ENCODE measurements at regions not wholly inside any gene's neighbourhood (a gene's known extent, or its start where the extent isn't known, plus 50 kb on each side); places are given as distances from the start of the nearest gene placed in this dataset.

GRCh38 chr6:15974817-15975216, 154.1 kb upstream of the MYLIP start:
- 26 to 28% methylated on average over 2 of the region's 2 CpGs for WGBS, 2 experiments (ENCODE audit: low coverage in 1 of 2, low lambda C conversion rate in 2 of 2, missing lambda C conversion rate in 2 of 2)
- H2AFZ ChIP-seq = no peak overlapping the region
- in situ Hi-C loops (cut with MboI) = no loop called here
- H3K36me3 ChIP-seq (ENCODE audit: low read depth) = no peaks in the 10 kb centered on the region
- TF ChIP-seq EZH2phosphoT487 (IDR thresholded peaks at IDR 0.05; ENCODE audit: insufficient read depth, low read depth) (no peak), EZH2 (IDR thresholded peaks at IDR 0.05; ENCODE audit: insufficient read depth, poor library complexity, severe bottlenecking) (no peak)
- no peaks in the 10 kb centered on the region for H3K4me1 ChIP-seq (ENCODE audit: insufficient read depth)
- H3F3A ChIP-seq (ENCODE audit: insufficient read depth) = no peaks in the 10 kb centered on the region
- no peak overlapping the region for H3K9ac ChIP-seq
- H3K79me2 ChIP-seq (ENCODE audit: insufficient read depth) = no peaks in the 10 kb centered on the region
- no peaks in the 10 kb centered on the region for H4K20me1 ChIP-seq (ENCODE audit: insufficient read depth)
- H3K4me3 ChIP-seq = no peak overlapping the region
- no peak overlapping the region for H3K4me2 ChIP-seq (ENCODE audit: unreplicated experiment)
- no peaks in the 10 kb centered on the region for H3K9me2 ChIP-seq (ENCODE audit: insufficient read depth)
- no peaks in the 10 kb centered on the region for H3K27me3 ChIP-seq (replicated peaks; ENCODE audit: insufficient read depth)
- no peaks in the 10 kb centered on the region for H3K9me3 ChIP-seq (ENCODE audit: low read depth)
- no peak overlapping the region for H3K27ac ChIP-seq
- no peak for DNase-seq

- Histone ChIP-seq H3K9me2 (ENCODE audit: insufficient read depth) (no peaks in the 10 kb centered on the region), H3K9ac (no peak overlapping the region), H3K27me3 (replicated peaks; ENCODE audit: insufficient read depth) (no peaks in the 10 kb centered on the region), H3K27ac (no peak overlapping the region), H3K36me3 (ENCODE audit: low read depth) (no peaks in the 10 kb centered on the region), H2AFZ (no peak overlapping the region), H4K20me1 (ENCODE audit: insufficient read depth) (no peaks in the 10 kb centered on the region), H3K4me3 (no peak overlapping the region), H3K4me1 (ENCODE audit: insufficient read depth) (no peaks in the 10 kb centered on the region), H3K79me2 (ENCODE audit: insufficient read depth) (no peaks in the 10 kb centered on the region), H3F3A (ENCODE audit: insufficient read depth) (no peaks in the 10 kb centered on the region), H3K9me3 (ENCODE audit: low read depth) (no peaks in the 10 kb centered on the region), H3K4me2 (ENCODE audit: unreplicated experiment) (no peak overlapping the region)
- in situ Hi-C loops (cut with MboI) = no loop called here
- 57 to 58% methylated on average over 3 of the region's 3 CpGs for WGBS, 2 experiments (ENCODE audit: low coverage in 1 of 2, low lambda C conversion rate in 2 of 2, missing lambda C conversion rate in 2 of 2)
- DNase-seq = no peak
- TF ChIP-seq EZH2phosphoT487 (IDR thresholded peaks at IDR 0.05; ENCODE audit: insufficient read depth, low read depth) (no peak), EZH2 (IDR thresholded peaks at IDR 0.05; ENCODE audit: insufficient read depth, poor library complexity, severe bottlenecking) (no peak)
These were observed 158.4 kb upstream of the MYLIP start for GRCh38 chr6:15970517-15970916.

DNA sequence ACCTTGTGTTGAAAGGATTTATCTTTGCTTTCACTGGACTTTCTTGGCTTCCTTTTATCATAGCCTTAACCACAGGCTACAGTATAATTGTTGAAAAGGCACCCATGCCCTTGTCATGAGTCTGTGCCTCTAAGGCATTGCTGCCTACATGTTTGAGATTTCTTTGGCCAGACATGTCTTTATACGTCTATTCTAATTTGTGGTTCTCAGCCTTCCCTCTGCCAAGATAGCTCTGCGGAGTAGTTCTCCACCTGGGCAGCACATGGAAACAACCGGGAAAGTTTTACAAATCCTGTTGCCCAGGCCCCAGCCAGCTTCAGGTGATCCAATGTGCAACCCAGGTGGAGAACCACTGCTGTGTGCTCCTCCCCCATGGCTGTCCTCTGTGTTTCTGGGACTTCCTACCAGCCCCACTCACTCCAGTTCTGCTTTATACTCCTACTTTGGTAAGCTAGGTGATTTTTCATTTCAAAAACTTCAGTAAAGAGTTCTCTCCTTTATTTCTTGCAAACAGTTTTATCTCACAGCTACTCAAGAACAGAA, 159.6 kb upstream of the MYLIP start:
- in situ Hi-C loops (cut with MboI) = no loop called here
- H3K4me1 ChIP-seq (ENCODE audit: insufficient read depth) = no peaks in the 10 kb centered on the region
- no peak overlapping the region for H3K27ac ChIP-seq
- WGBS, 2 experiments (ENCODE audit: low coverage in 1 of 2, low lambda C conversion rate in 2 of 2, missing lambda C conversion rate in 2 of 2) = 46 to 52% methylated on average over 3 of the region's 3 CpGs
- H3K4me2 ChIP-seq (ENCODE audit: unreplicated experiment) = no peak overlapping the region
- peak; percentile 45 for DNase-seq
- H3K79me2 ChIP-seq (ENCODE audit: insufficient read depth) = no peaks in the 10 kb centered on the region
- H3K9me2 ChIP-seq (ENCODE audit: insufficient read depth) = no peaks in the 10 kb centered on the region
- H3K27me3 ChIP-seq (replicated peaks; ENCODE audit: insufficient read depth) = no peaks in the 10 kb centered on the region
- H3K36me3 ChIP-seq (ENCODE audit: low read depth) = no peaks in the 10 kb centered on the region
- H3K9me3 ChIP-seq (ENCODE audit: low read depth) = no peaks in the 10 kb centered on the region
- no peaks in the 10 kb centered on the region for H4K20me1 ChIP-seq (ENCODE audit: insufficient read depth)
- no peak overlapping the region for H3K4me3 ChIP-seq
- no peak overlapping the region for H2AFZ ChIP-seq
- no peak overlapping the region for H3K9ac ChIP-seq
- H3F3A ChIP-seq (ENCODE audit: insufficient read depth) = no peaks in the 10 kb centered on the region
- TF ChIP-seq EZH2 (IDR thresholded peaks at IDR 0.05; ENCODE audit: insufficient read depth, poor library complexity, severe bottlenecking) = no peak
- no peak for TF ChIP-seq EZH2phosphoT487 (IDR thresholded peaks at IDR 0.05; ENCODE audit: insufficient read depth, low read depth)

- Histone ChIP-seq H3K27ac (no peak overlapping the region), H3K27me3 (replicated peaks; ENCODE audit: insufficient read depth) (no peaks in the 10 kb centered on the region), H2AFZ (no peak overlapping the region), H3K36me3 (ENCODE audit: low read depth) (no peaks in the 10 kb centered on the region), H3K4me3 (no peak overlapping the region), H3K9me2 (ENCODE audit: insufficient read depth) (peaks cover 4% of the 10 kb centered on the region; the same call in 1 of the 2 replicates), H4K20me1 (ENCODE audit: insufficient read depth) (no peaks in the 10 kb centered on the region), H3K79me2 (ENCODE audit: insufficient read depth) (no peaks in the 10 kb centered on the region), H3K9me3 (ENCODE audit: low read depth) (no peaks in the 10 kb centered on the region), H3K4me2 (ENCODE audit: unreplicated experiment) (no peak overlapping the region), H3K9ac (no peak overlapping the region), H3K4me1 (ENCODE audit: insufficient read depth) (no peaks in the 10 kb centered on the region), H3F3A (ENCODE audit: insufficient read depth) (no peaks in the 10 kb centered on the region)
- WGBS, 2 experiments (ENCODE audit: low coverage in 1 of 2, low lambda C conversion rate in 2 of 2, missing lambda C conversion rate in 2 of 2) = 63 to 91% methylated on average over 2 to 3 of the region's 3 CpGs
- in situ Hi-C loops (cut with MboI) = no loop called here
- DNase-seq = no peak
- TF ChIP-seq EZH2phosphoT487 (IDR thresholded peaks at IDR 0.05; ENCODE audit: insufficient read depth, low read depth) (no peak), EZH2 (IDR thresholded peaks at IDR 0.05; ENCODE audit: insufficient read depth, poor library complexity, severe bottlenecking) (no peak)
These were observed 160.4 kb upstream of the MYLIP start for GRCh38 chr6:15968519-15968918.

All from GM23248 (cell line).